SK-N-SH (cell line): ENCODE measurements at regions not wholly inside any gene's neighbourhood (a gene's known extent, or its start where the extent isn't known, plus 50 kb on each side); places are given as distances from the start of the nearest gene placed in this dataset.

Experiments used
- CTCF ChIA-PET: fragments of 300-600, 350-600 bp; formaldehyde crosslinking; extraction: SDS; loops from one replicate; lab custom pipeline; 2021; lab: Yijun Ruan, JAX
- POLR2A ChIA-PET: fragments of 350-600 bp; sonication (Branson Sonifier 250); formaldehyde crosslinking; extraction: SDS; loops from one replicate; lab custom pipeline; 2020; ENCODE audit warnings: antibody characterized with exemption, inconsistent platforms; lab: Yijun Ruan, JAX
- DNase-seq: peaks from one replicate; pipeline ENCODE4 v3.0.0; 2012
- H2AFZ ChIP-seq: fragments of 200-600 bp; sonication (generic); 2 replicates; pipeline ENCODE4 v1.8.1; 2016; ENCODE audit warnings: antibody characterized with exemption, mild to moderate bottlenecking, low read depth
- H3F3A ChIP-seq: fragments of 200-600 bp; sonication (generic); replicated peaks from 2 replicates; pipeline ENCODE3; 2016; ENCODE audit warnings: antibody characterized with exemption, mild to moderate bottlenecking; ENCODE audit not compliant: insufficient read depth
- H3K27ac ChIP-seq, 2 experiments: fragments of 200-500 bp in 1 of 2; fragments of 200-600 bp in 1 of 2; sonication (Bioruptor generic) in 1 of 2; sonication (generic), shearing (Covaris generic) in 1 of 2; 2 replicates each; pipeline versions ENCODE4 v1.5.1 to v1.6.1; 2014 to 2016; ENCODE audit warnings: low read depth in 2 of 2, inconsistent platforms in 1 of 2, low read length in 1 of 2, mild to moderate bottlenecking in 1 of 2, mixed read lengths in 1 of 2
- H3K27me3 ChIP-seq: fragments of 200-600 bp; sonication (generic), shearing (Covaris generic); 2 replicates; pipeline ENCODE4 v1.6.1; 2016; ENCODE audit warnings: mixed run types; ENCODE audit not compliant: insufficient read depth
- H3K36me3 ChIP-seq, 2 experiments: fragments of 200-500 bp in 1 of 2; fragments of 200-600 bp in 1 of 2; sonication (Bioruptor generic) in 1 of 2; sonication (generic) in 1 of 2; replicated peaks in 1 of 2; 2 replicates each; pipeline versions ENCODE3 to v1.5.1; 2014 to 2016; ENCODE audit warnings: low read length in 1 of 2, mild to moderate bottlenecking in 1 of 2; ENCODE audit not compliant: insufficient read depth in 2 of 2, control insufficient read depth in 1 of 2
- H3K4me1 ChIP-seq, 2 experiments: fragments of 200-500 bp in 1 of 2; fragments of 200-600 bp in 1 of 2; sonication (Bioruptor generic) in 1 of 2; sonication (generic), shearing (Covaris generic) in 1 of 2; 2 replicates each; pipeline versions ENCODE4 v1.5.1 to v1.6.1; 2014 to 2016; ENCODE audit warnings: low read depth in 1 of 2, low read length in 1 of 2, mixed run types in 1 of 2; ENCODE audit not compliant: insufficient read depth in 2 of 2, control insufficient read depth in 1 of 2
- H3K4me2 ChIP-seq: fragments of 200-600 bp; sonication (generic), shearing (Covaris generic); 2 replicates; pipeline ENCODE4 v1.6.1; 2017; ENCODE audit warnings: mixed run types
- H3K4me3 ChIP-seq, 2 experiments: fragments of 200-500 bp in 1 of 2; fragments of 200-600 bp in 1 of 2; sonication (Bioruptor generic) in 1 of 2; sonication (generic), shearing (Covaris generic) in 1 of 2; 2 replicates each; pipeline versions ENCODE4 v1.5.1 to v1.8.1; 2014 to 2016; ENCODE audit warnings: low read depth in 2 of 2, inconsistent platforms in 1 of 2, low read length in 1 of 2, mild to moderate bottlenecking in 1 of 2, mixed read lengths in 1 of 2, moderate library complexity in 1 of 2
- H3K79me2 ChIP-seq: fragments of 200-600 bp; sonication (generic); 2 replicates; pipeline ENCODE4 v1.8.1; 2017; ENCODE audit warnings: mild to moderate bottlenecking; ENCODE audit not compliant: insufficient read depth
- H3K9ac ChIP-seq: fragments of 200-600 bp; sonication (generic); 2 replicates; pipeline ENCODE4 v1.6.1; 2017; ENCODE audit warnings: mixed run types
- H3K9me2 ChIP-seq: fragments of 200-600 bp; sonication (generic); 2 replicates; pipeline ENCODE4 v1.6.1; 2017; ENCODE audit warnings: mixed run types
- H3K9me3 ChIP-seq: fragments of 200-600 bp; sonication (generic); 2 replicates; pipeline ENCODE4 v1.6.1; 2017; ENCODE audit warnings: mixed run types, mild to moderate bottlenecking, moderate library complexity
- H4K20me1 ChIP-seq: fragments of 200-600 bp; sonication (generic); 2 replicates; pipeline ENCODE4 v1.6.1; 2017; ENCODE audit warnings: mild to moderate bottlenecking, mixed run types; ENCODE audit not compliant: insufficient read depth
- CHD2 ChIP-seq: fragments of 150-350 bp; IDR thresholded peaks from 2 replicates; pipeline ENCODE4 v1.6.1; 2018; ENCODE audit warnings: low read length; ENCODE audit not compliant: partially characterized antibody
- ELF1 ChIP-seq: IDR thresholded peaks from 2 replicates; pipeline ENCODE4 v1.4.0; 2012
- EP300 ChIP-seq, 2 experiments: IDR thresholded peaks; 2 replicates each; pipeline versions ENCODE4 v1.4.0 to v1.6.1; 2012; ENCODE audit warnings: borderline replicate concordance in 1 of 2, low read depth in 1 of 2, low read length in 1 of 2
- FOSL2 ChIP-seq: IDR thresholded peaks from 2 replicates; pipeline ENCODE4 v1.4.0; 2012; ENCODE audit warnings: low read depth, mild to moderate bottlenecking, moderate library complexity, borderline replicate concordance
- FOXM1 ChIP-seq: IDR thresholded peaks from 2 replicates; pipeline ENCODE4 v1.4.0; 2012; ENCODE audit warnings: low read depth, mild to moderate bottlenecking
- GABPA ChIP-seq: IDR thresholded peaks from 2 replicates; pipeline ENCODE4 v1.4.0; 2012; ENCODE audit warnings: low read depth, mild to moderate bottlenecking
- JUND ChIP-seq: IDR thresholded peaks from 2 replicates; pipeline ENCODE4 v1.4.0; 2012
- MEF2A ChIP-seq: IDR thresholded peaks from 2 replicates; pipeline ENCODE4 v1.4.0; 2012; ENCODE audit warnings: low read depth, borderline replicate concordance
- MXI1 ChIP-seq: IDR thresholded peaks from 2 replicates; pipeline ENCODE4 v1.6.1; 2012; ENCODE audit warnings: mild to moderate bottlenecking, low read depth, low read length, improper control_type of control experiment
- NFIC ChIP-seq: IDR thresholded peaks from 2 replicates; pipeline ENCODE4 v1.4.0; 2012; ENCODE audit warnings: borderline replicate concordance
- NRF1 ChIP-seq: IDR thresholded peaks from 2 replicates; pipeline ENCODE4 v1.6.1; 2012; ENCODE audit warnings: low read depth, mild to moderate bottlenecking, low read length
- RAD21 ChIP-seq: IDR thresholded peaks from 2 replicates; pipeline ENCODE4 v1.6.1; 2012; ENCODE audit warnings: mild to moderate bottlenecking, low read length
- RCOR1 ChIP-seq: fragments of 150-350 bp; IDR thresholded peaks from 2 replicates; pipeline ENCODE4 v1.6.1; 2017; ENCODE audit warnings: antibody characterized with exemption, low read length
- SIN3A ChIP-seq: IDR thresholded peaks from 2 replicates; pipeline ENCODE4 v1.6.1; 2012; ENCODE audit warnings: low read depth, mild to moderate bottlenecking, low read length, moderate library complexity, borderline replicate concordance
- TCF12 ChIP-seq: IDR thresholded peaks from 2 replicates; pipeline ENCODE4 v1.4.0; 2012
- TEAD4 ChIP-seq: IDR thresholded peaks from 2 replicates; pipeline ENCODE4 v1.4.0; 2012; ENCODE audit warnings: mild to moderate bottlenecking, borderline replicate concordance; ENCODE audit not compliant: insufficient read depth
- YY1 ChIP-seq: IDR thresholded peaks from 2 replicates; pipeline ENCODE4 v1.4.0; 2012; ENCODE audit warnings: low read depth, mild to moderate bottlenecking
- WGBS: methylation state at CpG from one replicate; pipeline ENCODE4 v1.1.6; 2017; ENCODE audit warnings: low lambda C conversion rate; 5-methylcytosine and 5-hydroxymethylcytosine counted together
- TF ChIP-seq, protein P1 (sequence below): fragments of 200-600 bp; sonication (generic); IDR thresholded peaks from 2 replicates; pipeline ENCODE4 v1.6.1; 2017; ENCODE audit warnings: antibody characterized with exemption, mild to moderate bottlenecking, moderate library complexity
- TF ChIP-seq, protein P2 (sequence below): fragments of 150-350 bp; IDR thresholded peaks from 2 replicates; pipeline ENCODE4 v1.6.1; 2017; ENCODE audit warnings: antibody characterized with exemption, low read length, low read depth, borderline replicate concordance
- TF ChIP-seq, protein P3 (sequence below): IDR thresholded peaks from 2 replicates; pipeline ENCODE4; 2012
- TF ChIP-seq, protein P4 (sequence below): IDR thresholded peaks from 2 replicates; pipeline ENCODE4 v1.4.0; 2012; ENCODE audit warnings: low read depth, borderline replicate concordance

DNA sequence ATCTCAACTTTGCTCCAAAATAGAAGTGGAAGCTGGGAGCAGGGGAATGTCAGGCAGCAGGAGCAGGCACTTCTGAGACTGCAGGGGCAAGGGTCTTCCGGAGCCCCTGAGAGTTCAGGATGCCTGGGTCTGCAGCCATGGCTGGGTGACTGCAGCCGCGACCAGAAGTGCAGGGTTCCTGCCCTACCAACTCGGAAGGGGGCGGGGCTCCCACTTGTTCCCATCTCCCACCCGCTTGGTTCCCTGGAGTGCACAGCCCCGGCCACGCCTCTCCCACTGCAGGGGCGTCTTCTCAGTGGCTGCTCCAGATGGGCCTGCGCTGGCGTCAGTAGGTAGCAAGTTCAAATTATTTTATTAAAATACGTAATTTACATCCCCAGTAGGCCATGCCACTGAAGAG, 1631.7 kb downstream of the OLFM4 start:
- DNase-seq = no peak
- TF ChIP-seq, protein P1, sequence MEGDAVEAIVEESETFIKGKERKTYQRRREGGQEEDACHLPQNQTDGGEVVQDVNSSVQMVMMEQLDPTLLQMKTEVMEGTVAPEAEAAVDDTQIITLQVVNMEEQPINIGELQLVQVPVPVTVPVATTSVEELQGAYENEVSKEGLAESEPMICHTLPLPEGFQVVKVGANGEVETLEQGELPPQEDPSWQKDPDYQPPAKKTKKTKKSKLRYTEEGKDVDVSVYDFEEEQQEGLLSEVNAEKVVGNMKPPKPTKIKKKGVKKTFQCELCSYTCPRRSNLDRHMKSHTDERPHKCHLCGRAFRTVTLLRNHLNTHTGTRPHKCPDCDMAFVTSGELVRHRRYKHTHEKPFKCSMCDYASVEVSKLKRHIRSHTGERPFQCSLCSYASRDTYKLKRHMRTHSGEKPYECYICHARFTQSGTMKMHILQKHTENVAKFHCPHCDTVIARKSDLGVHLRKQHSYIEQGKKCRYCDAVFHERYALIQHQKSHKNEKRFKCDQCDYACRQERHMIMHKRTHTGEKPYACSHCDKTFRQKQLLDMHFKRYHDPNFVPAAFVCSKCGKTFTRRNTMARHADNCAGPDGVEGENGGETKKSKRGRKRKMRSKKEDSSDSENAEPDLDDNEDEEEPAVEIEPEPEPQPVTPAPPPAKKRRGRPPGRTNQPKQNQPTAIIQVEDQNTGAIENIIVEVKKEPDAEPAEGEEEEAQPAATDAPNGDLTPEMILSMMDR = no peak
- TF ChIP-seq NRF1 (no peak), MXI1 (no peak), RAD21 (no peak), CHD2 (no peak), MEF2A (no peak), EP300 (IDR thresholded peaks at IDR 0.05; ENCODE audit: borderline replicate concordance in 1 of 2, low read depth in 1 of 2, low read length in 1 of 2) (no peak), FOSL2 (no peak), ELF1 (no peak), YY1 (no peak), TCF12 (no peak), FOXM1 (no peak)
- TF ChIP-seq, protein P2, sequence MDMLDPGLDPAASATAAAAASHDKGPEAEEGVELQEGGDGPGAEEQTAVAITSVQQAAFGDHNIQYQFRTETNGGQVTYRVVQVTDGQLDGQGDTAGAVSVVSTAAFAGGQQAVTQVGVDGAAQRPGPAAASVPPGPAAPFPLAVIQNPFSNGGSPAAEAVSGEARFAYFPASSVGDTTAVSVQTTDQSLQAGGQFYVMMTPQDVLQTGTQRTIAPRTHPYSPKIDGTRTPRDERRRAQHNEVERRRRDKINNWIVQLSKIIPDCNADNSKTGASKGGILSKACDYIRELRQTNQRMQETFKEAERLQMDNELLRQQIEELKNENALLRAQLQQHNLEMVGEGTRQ = no peak
- Histone ChIP-seq H4K20me1 (no peaks in the 10 kb centered on the region), H3K4me1 (no peaks in the 10 kb centered on the region), H3K9me3 (no peaks in the 10 kb centered on the region), H3K79me2 (no peaks in the 10 kb centered on the region), H3K4me3 (no peak overlapping the region), H3K36me3 (no peaks in the 10 kb centered on the region), H3K9ac (no peak overlapping the region), H3F3A (no peaks in the 10 kb centered on the region), H3K4me2 (no peak overlapping the region), H3K27me3 (no peaks in the 10 kb centered on the region), H3K9me2 (no peaks in the 10 kb centered on the region), H2AFZ (no peak overlapping the region), H3K27ac (no peak overlapping the region)
- POLR2A ChIA-PET = no interaction called here
- CTCF ChIA-PET = no interaction called here
- 0% methylated on average over 3 of the region's 12 CpGs for WGBS

DNA sequence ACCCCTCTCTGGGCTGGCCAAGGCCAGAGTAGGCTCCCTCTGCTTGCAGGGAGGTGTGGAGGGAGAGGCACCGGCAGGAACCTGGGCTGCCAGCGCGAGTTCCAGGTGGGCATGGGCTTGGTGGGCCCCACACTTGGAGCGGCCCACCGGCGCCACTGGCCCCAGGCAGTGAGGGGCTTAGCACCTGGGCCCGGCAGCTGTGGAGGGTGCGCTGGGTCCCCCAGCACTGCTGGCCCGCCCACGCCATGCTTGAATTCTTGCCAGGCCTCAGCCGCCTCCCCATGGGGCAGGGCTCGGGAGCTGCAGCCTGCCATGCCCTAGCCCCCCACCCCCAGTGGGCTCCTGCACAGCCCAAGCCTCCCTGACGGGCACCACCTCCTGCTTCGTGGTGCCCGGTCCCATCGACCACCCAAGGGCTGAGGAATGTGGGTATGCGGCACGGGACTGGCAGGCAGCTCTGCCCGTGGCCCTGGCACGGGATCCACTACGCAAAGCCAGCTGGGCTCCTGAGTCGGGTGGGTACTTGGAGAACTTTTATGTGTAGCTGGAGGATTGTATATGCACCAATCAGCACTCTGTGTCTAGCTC, 1648.0 kb downstream of the OLFM4 start:
- H3K4me2 ChIP-seq = no peak overlapping the region
- no peaks in the 10 kb centered on the region for H3F3A ChIP-seq
- ChIA-PET POLR2A (no interaction called here), CTCF (no interaction called here)
- no peak overlapping the region for H3K4me3 ChIP-seq
- H3K79me2 ChIP-seq = no peaks in the 10 kb centered on the region
- no peak overlapping the region for H3K27ac ChIP-seq
- no peaks in the 10 kb centered on the region for H3K36me3 ChIP-seq
- TF ChIP-seq TEAD4 (no peak), GABPA (no peak), SIN3A (no peak), RCOR1 (no peak), NFIC (no peak), CHD2 (no peak), EP300 (IDR thresholded peaks at IDR 0.05; ENCODE audit: borderline replicate concordance in 1 of 2, low read depth in 1 of 2, low read length in 1 of 2) (no peak), JUND (no peak)
- TF ChIP-seq, protein P3, sequence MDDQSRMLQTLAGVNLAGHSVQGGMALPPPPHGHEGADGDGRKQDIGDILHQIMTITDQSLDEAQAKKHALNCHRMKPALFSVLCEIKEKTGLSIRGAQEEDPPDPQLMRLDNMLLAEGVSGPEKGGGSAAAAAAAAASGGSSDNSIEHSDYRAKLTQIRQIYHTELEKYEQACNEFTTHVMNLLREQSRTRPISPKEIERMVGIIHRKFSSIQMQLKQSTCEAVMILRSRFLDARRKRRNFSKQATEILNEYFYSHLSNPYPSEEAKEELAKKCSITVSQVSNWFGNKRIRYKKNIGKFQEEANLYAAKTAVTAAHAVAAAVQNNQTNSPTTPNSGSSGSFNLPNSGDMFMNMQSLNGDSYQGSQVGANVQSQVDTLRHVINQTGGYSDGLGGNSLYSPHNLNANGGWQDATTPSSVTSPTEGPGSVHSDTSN = no peak
- TF ChIP-seq, protein P4, sequence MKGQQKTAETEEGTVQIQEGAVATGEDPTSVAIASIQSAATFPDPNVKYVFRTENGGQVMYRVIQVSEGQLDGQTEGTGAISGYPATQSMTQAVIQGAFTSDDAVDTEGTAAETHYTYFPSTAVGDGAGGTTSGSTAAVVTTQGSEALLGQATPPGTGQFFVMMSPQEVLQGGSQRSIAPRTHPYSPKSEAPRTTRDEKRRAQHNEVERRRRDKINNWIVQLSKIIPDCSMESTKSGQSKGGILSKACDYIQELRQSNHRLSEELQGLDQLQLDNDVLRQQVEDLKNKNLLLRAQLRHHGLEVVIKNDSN = no peak
- H3K9me3 ChIP-seq = no peaks in the 10 kb centered on the region
- no peak overlapping the region for H2AFZ ChIP-seq
- 0% methylated on average over 1 of the region's 22 CpGs for WGBS
- no peak overlapping the region for H3K9ac ChIP-seq
- DNase-seq = no peak
- no peaks in the 10 kb centered on the region for H3K27me3 ChIP-seq
- no peaks in the 10 kb centered on the region for H4K20me1 ChIP-seq
- no peaks in the 10 kb centered on the region for H3K9me2 ChIP-seq
- H3K4me1 ChIP-seq = no peaks in the 10 kb centered on the region
